Psoas muscle (tissue), 7 donors: ENCODE measurements at regions not wholly inside any gene's neighbourhood (a gene's known extent, or its start where the extent isn't known, plus 50 kb on each side); places are given as distances from the start of the nearest gene placed in this dataset.

Experiments used
- ATAC-seq, 4 donors: fragments of 200-7000 bp; cut with Tn5 transposase; one replicate each; pipeline ENCODE4 v1.9.1; 2020; ENCODE audit warnings: moderate library complexity in 3 of 4, mild to moderate bottlenecking in 2 of 4
- DNase-seq, 2 donors: peaks; one replicate each; pipeline ENCODE4 v3.0.0-alpha.2; 2020
- H3K27ac ChIP-seq: fragments of 200-600 bp; one replicate; pipeline ENCODE4 v1.8.0; 2022
- H3K27me3 ChIP-seq, 3 donors: fragments of 200-600 bp in 1 of 3; one replicate each; pipeline versions ENCODE4 v1.6.1 to v1.8.0; 2013 to 2022; ENCODE audit warnings: low read length in 2 of 3, mild to moderate bottlenecking in 2 of 3, moderate library complexity in 1 of 3; ENCODE audit not compliant: insufficient read depth in 3 of 3
- H3K36me3 ChIP-seq, 2 donors: fragments of 200-600 bp in 1 of 2; one replicate each; pipeline versions ENCODE4 v1.6.1 to v1.8.0; 2013 to 2022; ENCODE audit warnings: low read depth in 1 of 2, mild to moderate bottlenecking in 1 of 2, moderate library complexity in 1 of 2; ENCODE audit not compliant: insufficient read depth in 1 of 2
- H3K4me1 ChIP-seq: fragments of 200-600 bp; one replicate; pipeline ENCODE4 v1.8.0; 2022
- H3K4me3 ChIP-seq: fragments of 200-600 bp; one replicate; pipeline ENCODE4 v1.8.0; 2022; ENCODE audit warnings: mild to moderate bottlenecking
- H3K9me3 ChIP-seq: fragments of 200-600 bp; one replicate; pipeline ENCODE4 v1.8.0; 2022
- WGBS, 3 donors: extraction: QIAGEN DNeasy Blood & Tissue Kit; methylation state at CpG; one replicate each; pipeline versions ENCODE4 v1.1.6 to v1.1.7; 2013; 5-methylcytosine and 5-hydroxymethylcytosine counted together
- intact Hi-C, 2 donors: fragments of 100-400 bp; cut with DNase I; formaldehyde crosslinking; loops; one replicate each; pipeline versions ENCODE4 v1.11.0 to v1.14.2; 2022
- TF ChIP-seq, protein P1 (sequence below): fragments of 200-600 bp; IDR thresholded peaks from one replicate; pipeline ENCODE4 v1.8.0; 2022; ENCODE audit warnings: antibody characterized with exemption
- donor health status: healthy with polysubstance abuse.
- donor health status: DM: no; HTN: no; CAD: no; lungs with moderate emphysema.
- donor health status: Bipolar disorder and iron deficiency.
- donor health status: healthy.
- donor health status: DM: yes; HTN: yes; CAD: no.
- donor health status: DM: no; HTN: no; CAD: no.
- donor health status: DM: yes; HTN: yes; CAD: no.

DNA sequence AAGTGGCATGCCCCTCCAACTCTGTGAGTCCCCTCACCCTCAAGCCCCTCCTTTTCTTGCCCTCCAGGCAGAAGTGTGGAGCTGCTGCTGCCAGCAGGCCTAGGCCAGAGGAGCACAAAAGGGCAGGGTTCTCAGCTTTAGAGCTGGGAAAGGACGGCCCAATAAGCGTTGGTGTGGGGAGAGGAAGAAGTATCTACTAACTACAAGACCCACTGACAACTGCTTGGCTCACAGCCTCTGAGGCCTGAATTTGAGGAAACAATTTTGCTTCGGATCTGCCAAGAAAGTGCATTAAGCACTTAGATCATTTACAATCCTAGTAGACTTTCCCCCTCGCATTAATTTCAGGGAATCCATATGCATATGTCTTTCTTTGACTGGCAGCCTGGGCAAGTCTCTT lies 179.4 kb downstream of the SNX18 start:
- Histone ChIP-seq H3K4me3 (no peak overlapping the region), H3K27me3 (no peaks in the 10 kb centered on the region), H3K4me1 (peaks cover 3% of the 10 kb centered on the region), H3K36me3 (no peaks in the 10 kb centered on the region), H3K27ac (no peak overlapping the region), H3K9me3 (no peaks in the 10 kb centered on the region)
- intact Hi-C loops: no loop called here
- DNase-seq (no peak), ATAC-seq (no peak)
- 25 to 32% (median 27%) methylated on average over 4 of the region's 4 CpGs for WGBS, 3 donors
- TF ChIP-seq, protein P1, sequence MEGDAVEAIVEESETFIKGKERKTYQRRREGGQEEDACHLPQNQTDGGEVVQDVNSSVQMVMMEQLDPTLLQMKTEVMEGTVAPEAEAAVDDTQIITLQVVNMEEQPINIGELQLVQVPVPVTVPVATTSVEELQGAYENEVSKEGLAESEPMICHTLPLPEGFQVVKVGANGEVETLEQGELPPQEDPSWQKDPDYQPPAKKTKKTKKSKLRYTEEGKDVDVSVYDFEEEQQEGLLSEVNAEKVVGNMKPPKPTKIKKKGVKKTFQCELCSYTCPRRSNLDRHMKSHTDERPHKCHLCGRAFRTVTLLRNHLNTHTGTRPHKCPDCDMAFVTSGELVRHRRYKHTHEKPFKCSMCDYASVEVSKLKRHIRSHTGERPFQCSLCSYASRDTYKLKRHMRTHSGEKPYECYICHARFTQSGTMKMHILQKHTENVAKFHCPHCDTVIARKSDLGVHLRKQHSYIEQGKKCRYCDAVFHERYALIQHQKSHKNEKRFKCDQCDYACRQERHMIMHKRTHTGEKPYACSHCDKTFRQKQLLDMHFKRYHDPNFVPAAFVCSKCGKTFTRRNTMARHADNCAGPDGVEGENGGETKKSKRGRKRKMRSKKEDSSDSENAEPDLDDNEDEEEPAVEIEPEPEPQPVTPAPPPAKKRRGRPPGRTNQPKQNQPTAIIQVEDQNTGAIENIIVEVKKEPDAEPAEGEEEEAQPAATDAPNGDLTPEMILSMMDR: no peak

DNA sequence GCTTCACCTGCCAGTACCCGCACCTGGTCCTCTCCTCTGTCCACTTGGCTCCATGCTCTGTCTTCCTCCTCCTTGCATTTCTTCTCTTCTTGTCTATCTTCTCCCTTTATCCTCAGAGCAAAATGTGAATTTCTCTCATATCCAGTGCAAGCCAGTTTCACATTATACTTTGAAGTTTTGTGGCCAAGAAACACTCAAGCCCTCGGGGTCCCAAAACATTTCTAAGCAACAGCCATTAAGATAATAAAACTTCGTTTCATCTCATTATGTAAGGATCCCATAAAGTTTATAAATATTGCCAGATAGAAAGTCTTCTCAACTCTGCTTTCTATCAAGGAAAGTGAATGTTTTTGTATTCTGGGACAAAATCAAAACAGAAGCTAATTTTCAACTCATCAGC lies 178.8 kb downstream of the SNX18 start:
- no peak overlapping the region for H3K27ac ChIP-seq
- no peak for DNase-seq

DNA sequence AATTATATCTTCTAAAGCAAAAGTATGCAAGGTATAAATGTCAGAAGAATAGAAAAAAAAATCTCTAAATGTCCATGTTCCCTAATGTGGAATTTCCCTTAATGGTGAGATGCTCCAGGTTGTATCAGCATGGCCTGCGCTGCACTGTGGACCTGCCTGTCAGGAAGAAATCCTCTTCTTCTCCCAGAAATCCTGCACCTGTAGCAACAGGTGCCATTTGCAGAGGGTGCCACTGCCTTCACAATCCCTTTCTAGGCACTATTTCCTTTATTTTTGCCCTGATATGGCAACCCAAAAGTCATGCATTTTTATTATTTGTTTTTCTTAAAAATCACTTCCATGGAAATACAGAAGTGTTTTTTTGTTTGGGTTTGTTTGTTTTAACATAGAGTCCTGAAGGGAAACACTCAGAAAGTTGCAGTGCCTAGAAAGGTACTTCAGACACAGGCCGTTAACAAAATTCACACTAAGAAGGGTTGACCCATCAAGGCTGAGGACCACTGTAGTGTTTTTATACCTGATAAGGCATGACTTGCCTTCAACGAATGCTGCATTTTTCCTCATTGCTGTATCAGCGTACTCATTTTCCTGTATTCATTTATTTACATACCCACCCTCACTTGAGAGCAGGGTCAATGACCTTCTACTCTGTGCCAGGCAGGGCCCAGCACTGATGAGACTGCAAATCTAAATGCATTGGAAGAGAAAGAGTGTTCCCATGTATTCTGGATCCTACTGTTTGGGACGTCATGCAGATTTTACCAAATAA lies 177.8 kb downstream of the SNX18 start:
- 75 to 95% (median 92%) methylated on average over 5 of the region's 5 CpGs for WGBS, 3 donors
- no peaks in the 10 kb centered on the region for H3K9me3 ChIP-seq
- no peak overlapping the region for H3K4me3 ChIP-seq
- ATAC-seq (no peak), DNase-seq (no peak)
- H3K4me1 ChIP-seq: no peaks in the 10 kb centered on the region
- TF ChIP-seq, protein P1: no peak
- H3K27me3 ChIP-seq: no peaks in the 10 kb centered on the region
- no peaks in the 10 kb centered on the region for H3K36me3 ChIP-seq
- intact Hi-C loops: no loop called here
- no peak overlapping the region for H3K27ac ChIP-seq

More for the DNA sequence above, 178.8 kb downstream of the SNX18 start:
- no peak for ATAC-seq
- Histone ChIP-seq H3K36me3 (no peaks in the 10 kb centered on the region), H3K9me3 (no peaks in the 10 kb centered on the region), H3K4me1 (no peaks in the 10 kb centered on the region), H3K27me3 (no peaks in the 10 kb centered on the region), H3K4me3 (no peak overlapping the region)
- TF ChIP-seq, protein P1: no peak
- intact Hi-C loops: no loop called here
- 73 to 81% (median 77%) methylated on average over 3 of the region's 3 CpGs for WGBS, 3 donors

DNA sequence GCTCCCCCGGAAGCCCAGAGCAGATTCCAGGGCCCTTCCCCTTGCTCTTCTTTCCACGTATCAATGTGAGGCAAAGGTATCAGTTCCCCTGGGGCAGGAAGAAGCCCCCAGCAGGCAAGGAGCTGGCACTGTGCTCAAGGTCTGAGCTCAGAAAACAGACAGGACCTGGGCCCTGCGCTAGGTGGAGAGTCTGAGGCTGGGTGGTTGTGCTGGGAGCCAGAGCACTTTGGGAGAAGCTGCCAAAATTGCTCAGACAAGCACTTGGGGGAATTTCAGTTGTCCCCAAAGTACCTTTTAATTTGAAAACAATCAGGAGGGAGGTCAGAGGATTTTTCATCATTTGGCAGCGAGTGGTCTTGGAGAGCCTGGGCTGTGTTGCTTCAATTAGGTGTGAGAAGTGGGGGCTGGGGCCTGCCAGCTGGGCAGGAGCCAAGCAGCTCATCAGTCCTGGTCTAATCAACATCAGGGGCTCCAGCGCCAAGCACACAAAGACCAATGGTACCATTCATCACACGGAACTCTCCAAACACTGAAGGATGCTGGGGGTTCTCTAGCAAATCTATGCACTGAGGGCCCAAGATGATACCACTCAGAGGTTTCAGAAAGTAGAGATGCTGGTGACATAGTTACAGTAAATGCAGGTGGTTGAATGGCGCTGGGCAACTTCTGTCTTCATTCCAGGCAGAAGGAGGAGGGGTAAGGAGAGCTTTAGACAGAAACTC lies 176.5 kb downstream of the SNX18 start:
- Histone ChIP-seq H3K27ac (no peak overlapping the region), H3K36me3 (no peaks in the 10 kb centered on the region), H3K9me3 (no peaks in the 10 kb centered on the region), H3K27me3 (no peaks in the 10 kb centered on the region), H3K4me3 (no peak overlapping the region), H3K4me1 (no peaks in the 10 kb centered on the region)
- WGBS, 3 donors: 78 to 83% (median 81%) methylated on average over 7 of the region's 7 CpGs
- ATAC-seq (no peak), DNase-seq (no peak)
- intact Hi-C loops: no loop called here
- TF ChIP-seq, protein P1: no peak
